ENCODE measurements at regions not wholly inside any gene's neighbourhood (a gene's known extent, or its start where the extent isn't known, plus 50 kb on each side); places are given as distances from the start of the nearest gene placed in this dataset.

DNA sequence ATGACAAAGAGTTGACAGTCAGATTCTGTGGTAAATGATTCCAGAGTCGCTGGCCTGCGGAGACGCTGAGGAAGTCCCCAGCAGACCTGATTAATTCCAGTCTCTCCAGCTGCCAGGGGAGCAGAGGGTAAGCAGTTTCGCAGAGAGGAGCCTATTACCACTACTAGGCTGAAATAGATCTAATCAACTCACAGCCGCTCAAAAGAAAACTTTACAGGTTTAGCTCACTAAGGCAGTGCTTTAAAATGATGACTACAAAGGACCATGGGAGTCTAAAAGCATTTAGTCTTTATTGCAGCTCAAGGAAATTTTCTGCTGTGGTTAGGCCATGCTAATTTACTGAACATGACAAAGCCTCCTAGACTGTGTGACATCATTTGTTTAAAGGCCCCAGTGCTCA, 445.6 kb upstream of the POU3F3 start:
- DNase-seq (ENCODE audit: low spot score): no peak

DNA sequence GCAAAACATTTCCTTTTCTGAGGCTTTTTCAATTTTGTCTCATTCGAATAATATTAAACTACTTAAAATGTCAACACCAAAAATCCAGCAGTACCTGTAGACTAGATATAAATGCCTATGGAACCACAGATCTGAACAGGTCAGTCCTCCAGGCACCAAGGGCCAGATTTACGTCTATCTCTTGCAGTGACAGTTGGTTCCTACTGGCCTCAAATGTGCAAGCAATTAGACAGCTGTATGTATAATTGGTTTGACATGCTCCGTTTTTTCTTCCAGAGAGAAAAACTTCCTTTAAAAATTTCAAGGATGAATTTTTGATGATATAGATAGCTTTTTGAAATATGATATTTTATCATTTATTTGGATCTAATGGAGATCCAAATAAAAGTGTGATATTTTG, 443.8 kb upstream of the POU3F3 start:
- no peak for DNase-seq (ENCODE audit: low spot score)

DNA sequence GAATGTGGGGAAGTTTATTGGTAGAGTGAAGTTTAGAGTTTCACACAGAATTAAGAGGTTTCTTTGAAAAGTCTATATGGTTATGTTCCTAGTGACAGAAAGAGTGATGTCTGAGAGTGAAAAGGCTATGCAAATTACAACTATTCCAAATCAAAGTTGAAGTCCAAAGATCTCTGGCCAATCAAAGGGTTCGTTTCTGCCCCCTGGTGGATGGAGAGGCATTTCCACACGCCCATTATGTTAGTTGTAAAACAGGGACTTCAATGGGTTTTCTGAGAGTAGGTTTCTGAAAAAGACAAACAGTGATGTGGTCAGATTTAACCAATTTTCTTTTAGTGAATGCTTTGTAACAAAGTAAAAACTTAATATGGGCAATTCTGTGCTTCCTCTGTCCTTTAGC, 441.5 kb upstream of the POU3F3 start:
- peak; percentile 16 for DNase-seq (ENCODE audit: low spot score)

DNA sequence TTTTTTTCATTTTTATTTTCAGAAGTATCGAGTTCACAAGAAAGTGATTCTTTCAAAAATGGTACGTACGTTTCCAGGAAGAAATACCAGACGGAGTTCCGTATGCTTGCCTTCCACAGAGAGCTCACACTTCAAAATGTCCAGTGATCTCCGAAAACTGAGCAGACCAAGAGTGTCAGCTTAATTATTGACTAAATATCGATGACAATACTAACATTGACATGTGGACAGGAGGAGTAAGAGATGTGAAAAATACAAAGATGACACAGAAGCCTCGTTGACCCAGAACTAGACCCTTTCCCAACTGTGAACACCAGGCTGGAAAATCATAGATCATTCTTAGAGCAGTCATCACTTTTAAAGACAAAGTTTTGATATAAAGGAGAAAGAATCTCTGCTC, 440.0 kb upstream of the POU3F3 start:
- DNase-seq (ENCODE audit: low spot score): no peak

DNA sequence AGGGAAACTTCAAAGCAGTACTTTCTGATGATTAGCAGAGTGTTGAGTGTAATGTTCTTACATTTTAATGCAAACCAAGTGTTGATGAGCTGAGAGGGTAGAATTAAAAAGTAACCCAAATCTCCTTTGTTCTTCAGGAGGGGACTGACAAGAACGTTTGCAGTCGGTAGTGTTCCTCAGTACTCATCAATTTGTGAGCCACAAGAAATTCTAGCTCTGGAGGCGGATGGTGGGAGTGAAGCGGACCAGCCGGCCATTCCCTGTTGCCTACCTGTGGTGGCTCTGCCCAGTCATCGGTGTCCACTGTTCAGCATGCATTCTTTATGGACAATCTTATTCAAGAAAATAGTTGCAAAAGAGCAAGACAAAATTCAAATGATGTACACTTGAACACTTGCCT, 438.6 kb upstream of the POU3F3 start:
- no peak for DNase-seq (ENCODE audit: low spot score)

DNA sequence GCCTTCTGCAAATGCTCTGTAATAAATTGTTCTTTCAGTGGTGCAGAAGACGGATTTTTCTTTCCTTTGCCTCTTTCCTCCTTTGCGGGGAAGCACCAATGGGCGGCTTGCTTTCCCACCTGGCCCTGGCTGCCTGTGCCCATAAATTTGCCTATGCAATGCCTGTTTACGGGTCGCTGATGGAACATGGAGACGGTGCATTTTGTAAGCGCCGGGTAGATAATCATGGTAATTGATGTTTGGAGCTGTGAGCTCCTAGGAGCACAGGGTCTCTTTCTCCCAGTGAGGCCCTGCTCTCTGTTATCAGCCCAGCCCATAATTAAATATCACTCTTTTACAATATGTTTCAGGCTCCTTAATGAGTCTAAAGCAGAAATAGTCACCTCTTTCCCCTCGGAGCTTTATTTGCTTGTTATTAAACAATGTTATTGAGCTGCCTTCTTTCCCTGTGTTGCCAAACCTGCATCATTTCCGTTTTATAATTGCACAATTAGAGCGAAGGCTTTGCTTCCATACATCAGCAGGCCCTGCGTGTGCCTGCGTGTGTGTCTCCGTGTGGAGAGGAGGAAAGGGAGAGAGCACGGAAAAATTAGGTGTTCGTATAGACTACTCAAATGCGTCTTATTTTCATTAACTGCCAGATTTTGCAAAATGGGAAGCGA, 437.4 kb upstream of the POU3F3 start:
- DNase-seq (ENCODE audit: low spot score): no peak

DNA sequence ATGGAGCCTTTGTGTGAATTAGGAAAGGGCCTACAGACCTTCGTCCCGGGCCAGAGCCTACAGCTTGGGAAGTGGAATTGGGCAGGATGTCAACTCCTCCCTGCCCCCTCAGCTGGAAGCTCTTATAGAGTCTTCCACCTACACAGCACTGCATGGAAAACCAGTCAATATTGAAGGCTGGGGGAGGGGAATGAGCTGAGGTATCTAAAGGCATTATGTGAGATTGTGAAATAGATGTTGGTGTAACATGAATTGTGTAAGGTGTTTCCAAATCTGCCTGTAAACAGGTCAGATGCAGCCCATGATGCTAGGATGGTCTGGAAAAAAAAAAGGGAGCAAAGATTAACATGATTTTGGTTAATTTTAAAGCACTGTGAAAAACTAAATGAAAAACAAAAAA, 433.5 kb upstream of the POU3F3 start:
- DNase-seq (ENCODE audit: low spot score): no peak

DNA sequence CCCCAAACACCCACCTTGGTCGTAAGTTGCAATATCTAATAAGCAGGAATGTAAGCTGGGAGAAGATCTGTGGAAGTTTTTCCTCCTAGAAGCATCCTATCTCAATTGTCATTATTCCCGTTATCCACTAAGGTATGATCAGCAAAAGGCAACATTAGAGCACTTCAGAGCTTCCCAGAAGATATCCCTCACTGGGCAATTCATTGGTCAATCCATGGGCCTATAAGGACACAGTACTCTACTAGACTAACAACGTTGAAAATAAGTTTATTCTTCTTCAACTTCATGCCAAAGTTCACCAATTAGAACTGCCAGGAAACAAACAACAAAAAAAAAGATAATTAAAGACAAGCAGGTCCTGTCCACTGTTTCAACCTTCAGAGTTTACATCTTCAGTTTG, 433.0 kb upstream of the POU3F3 start:
- no peak for DNase-seq (ENCODE audit: low spot score)

DNA sequence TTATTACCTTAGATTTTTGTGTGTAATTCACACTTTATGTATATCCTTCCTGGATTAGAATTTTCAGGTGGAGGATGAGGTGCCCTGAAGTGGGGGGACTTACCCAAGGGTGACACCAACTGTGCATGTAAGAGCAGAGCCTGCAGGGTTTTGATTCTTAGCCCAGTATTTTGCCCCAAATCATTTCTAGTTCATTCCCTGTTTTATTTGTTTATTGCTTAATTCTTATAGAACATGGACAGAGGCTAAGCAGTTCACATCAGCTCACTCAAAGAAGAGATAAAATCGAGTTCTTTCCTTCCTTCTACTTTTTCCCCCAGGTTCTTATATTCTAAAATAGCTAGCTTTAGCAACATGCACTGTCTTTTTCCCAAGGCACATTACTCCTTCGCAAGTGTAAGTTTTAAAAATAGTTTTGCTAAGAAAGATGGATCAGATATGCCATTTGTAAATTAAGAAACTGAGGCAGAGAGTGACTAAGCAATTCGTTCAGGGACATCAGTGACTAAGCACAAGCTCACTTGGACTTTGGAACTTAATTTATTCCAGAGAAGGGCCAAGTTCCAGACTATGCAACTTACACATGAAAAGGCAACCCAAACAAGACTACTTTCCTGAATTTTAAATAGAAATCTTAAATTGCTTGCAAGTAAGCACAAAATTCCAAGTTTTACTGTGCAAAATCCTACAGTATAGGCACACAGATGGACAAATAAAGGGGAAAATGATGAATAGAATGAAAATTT, 427.9 kb upstream of the POU3F3 start:
- no peak for DNase-seq (ENCODE audit: low spot score)

DNA sequence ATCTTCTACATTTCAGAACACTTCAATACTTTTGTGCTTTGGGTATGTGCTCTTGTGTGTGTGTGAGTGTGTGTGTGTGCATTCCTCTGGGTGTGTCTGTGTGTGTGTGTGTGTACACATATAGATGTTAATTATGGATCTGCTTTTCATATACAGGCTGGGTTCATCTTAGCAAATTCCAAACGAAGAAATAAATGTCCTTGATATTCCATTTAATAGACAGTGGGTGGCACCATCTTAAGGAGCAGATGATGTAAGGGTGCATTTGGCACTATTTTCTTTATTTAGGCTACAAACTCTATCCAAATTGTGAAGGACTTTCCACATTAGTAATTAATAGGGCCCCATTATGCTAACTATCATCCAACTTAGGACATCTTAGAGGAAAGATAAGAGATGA, 425.8 kb upstream of the POU3F3 start:
- no peak for DNase-seq (ENCODE audit: low spot score)

DNA sequence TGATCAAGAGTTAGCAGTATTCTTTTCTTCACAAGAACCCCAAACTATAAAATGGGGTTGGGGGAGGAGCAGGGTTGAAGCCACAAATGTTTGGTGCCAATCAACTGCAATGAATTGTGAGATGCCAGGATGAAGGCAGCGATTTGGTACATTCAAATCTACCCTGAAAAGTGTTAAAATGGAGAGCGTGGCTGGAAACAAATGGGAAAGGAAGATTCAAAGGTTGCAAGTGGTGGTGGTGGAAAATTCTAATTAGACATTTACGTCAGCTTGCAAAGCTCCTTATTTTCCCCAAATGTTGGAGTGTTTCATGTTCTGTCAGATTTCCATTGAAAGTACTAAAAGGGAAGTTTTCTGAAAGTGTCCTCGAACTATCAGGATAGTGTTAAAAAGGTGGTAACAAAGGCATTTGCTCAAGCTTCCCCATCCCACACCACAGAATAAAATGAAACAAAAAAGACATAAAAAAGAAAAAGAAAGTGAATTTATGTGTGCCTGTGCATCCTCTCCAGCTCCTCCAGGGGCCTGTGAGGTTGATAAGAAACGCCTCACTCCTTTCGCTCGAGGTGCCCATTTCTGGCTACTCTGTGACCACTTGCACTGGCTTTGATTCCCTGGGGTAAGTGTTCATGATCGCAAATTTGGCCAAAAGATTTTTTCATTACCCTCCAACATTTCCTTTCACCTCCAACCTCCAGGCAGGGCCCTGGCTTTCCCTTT, 424.1 kb upstream of the POU3F3 start:
- no peak for DNase-seq (ENCODE audit: low spot score)

DNA sequence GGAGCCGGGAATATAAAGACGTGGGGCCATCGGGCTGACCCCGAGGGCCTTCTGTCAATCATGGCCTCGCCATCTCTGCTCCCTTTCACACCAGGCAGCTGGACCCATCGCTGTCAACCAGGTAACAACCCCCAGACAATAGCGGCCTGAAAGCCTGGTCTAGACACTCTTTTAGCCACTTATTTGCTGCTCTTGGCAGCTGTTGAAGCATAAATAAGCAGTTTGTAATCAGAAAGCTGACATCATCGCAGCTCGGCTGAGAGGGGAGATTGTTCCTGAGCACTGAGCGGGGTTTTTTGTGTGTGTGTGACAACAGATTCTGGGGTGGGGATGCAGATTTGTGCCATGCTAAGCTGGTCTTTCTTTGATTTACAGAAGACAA, 423.6 kb upstream of the POU3F3 start:
- DNase-seq (ENCODE audit: low spot score): no peak

DNA sequence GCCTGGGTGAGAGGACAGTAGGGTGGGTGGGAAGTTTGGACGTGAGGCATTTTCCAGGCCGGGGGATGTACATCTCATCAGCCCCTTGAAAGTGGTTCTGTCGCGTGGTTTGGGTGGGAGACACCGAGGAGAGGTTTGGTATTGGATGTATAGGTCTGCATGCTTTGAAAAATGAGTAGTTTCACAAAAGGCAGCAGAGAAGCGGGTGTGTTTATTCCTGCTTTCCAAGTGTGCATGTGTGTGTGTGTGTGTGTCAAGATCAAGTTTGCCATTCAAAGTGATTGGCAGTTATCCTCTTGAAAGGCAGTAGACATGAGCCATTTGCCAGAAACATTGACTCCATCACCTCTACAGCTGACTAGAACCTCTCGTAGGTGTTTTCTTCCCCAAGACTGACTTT, 423.1 kb upstream of the POU3F3 start:
- DNase-seq (ENCODE audit: low spot score): no peak

DNA sequence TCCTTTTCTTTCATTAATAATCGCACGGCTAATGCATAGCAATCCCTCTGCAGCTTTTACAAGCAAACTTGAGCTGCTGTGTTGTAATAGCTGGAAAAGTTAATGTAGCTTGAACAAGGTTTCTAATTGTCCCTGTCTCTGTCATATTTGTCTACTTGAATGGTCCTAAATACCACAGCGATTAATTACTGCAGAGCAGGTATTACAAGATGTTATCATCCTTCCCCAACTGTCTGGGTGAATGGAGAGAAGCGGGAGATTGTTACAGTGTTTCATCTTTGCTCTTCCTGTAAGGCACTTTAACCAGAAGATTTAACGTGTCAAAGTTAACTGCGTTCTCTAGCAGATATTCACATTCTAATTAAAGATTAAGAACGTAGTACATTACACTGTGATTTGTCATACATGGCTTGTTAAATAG, 422.2 kb upstream of the POU3F3 start:
- DNase-seq (ENCODE audit: low spot score): no peak

DNA sequence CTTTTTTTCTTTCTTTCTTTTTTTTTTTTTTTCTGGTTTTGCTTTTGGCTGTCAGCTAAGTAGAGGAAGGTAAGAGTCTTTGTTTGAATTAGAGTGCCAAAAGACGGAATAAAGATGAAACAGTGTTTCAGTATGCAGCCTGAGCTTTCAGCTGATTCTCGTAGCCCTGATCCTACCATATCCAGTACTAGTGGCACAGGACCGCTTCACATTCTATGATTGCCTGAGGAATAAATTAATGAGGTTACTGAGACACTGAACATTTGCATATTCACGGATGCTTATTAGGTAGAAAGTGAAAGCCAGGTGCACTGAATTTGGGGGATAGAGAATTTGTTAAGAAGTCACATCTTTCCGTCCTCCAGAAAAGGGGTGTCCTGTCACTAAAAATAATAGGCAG, 421.5 kb upstream of the POU3F3 start:
- no peak for DNase-seq (ENCODE audit: low spot score)

DNA sequence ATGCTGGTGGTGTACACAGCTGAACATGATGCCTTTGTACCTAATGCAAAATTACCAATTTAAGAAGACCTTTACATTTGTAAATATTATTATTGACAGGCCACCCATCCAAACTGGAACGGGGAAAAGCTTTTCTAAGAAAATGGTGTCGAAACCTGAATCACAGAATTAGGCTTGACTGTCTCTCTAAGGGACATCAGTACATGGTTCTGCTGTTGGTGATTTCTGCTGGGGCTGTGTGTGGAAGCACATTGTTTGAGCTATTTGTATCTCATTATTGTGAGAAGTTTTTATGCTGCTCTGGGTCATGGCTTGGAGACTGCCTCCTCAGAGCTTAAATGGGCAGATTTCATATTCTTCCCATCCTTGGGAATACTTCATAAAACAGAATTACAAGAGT, 420.9 kb upstream of the POU3F3 start:
- DNase-seq (ENCODE audit: low spot score): no peak

DNA sequence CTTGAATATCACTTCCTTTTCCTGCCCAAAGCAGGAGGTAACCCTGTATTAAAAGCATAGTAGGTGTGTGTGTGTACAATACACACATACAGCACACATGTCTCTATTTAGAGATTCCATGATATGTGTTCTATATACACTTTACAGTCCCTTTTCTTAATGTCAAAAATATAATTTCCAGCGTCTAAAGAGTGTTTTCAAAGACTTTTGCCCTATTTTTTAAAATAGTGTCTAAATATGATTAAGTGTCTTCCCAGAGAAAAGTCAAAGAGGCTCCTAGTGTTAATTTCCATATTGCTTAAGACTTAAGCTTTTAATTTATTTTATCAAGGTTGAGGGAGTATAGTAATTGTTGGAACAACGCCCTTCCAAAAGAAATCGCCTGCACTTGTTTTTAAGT, 420.3 kb upstream of the POU3F3 start:
- DNase-seq (ENCODE audit: low spot score): no peak

DNA sequence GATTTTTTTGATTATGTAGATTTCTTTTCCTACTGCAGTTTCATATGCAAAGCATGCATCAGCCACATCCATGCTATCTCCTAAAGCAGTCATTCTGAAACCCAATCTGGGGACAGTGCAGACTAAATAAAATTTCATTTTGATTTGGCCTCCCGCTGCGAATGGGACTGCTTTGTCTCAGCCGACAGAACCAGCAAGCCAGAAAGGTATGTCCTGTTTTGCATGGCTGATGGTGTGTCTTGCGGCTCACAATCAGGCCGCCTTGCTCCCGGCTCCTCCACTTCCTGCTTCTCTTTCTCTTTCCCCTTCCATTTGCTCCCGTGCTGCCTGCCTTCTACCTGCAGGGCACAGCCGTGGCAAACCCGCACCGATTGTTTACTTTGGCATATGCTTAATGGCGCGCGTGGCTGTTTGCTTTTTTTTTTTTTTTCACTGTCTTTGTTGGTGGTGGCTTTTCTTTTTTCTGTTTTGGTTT, 419.6 kb upstream of the POU3F3 start:
- no peak for DNase-seq (ENCODE audit: low spot score)

DNA sequence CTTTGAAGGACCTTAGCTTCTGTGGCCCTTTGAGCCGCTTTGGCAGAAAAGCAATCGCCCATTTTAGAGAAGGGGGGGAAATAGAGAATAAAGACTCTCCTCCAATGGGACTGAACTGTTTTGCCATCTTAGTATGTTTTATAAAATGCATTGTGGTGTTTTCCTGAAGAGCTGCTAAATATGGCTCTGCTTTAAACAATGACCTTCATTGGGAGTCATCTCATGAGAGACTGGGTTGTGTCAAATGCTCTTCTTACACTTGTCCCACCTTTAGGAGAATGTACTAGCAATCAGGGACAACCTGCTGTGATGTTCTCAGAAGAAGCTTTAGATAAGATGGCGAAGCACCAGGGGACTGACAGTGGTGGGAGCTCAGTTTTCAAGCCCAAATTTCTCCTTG, 418.9 kb upstream of the POU3F3 start:
- no peak for DNase-seq (ENCODE audit: low spot score)

DNA sequence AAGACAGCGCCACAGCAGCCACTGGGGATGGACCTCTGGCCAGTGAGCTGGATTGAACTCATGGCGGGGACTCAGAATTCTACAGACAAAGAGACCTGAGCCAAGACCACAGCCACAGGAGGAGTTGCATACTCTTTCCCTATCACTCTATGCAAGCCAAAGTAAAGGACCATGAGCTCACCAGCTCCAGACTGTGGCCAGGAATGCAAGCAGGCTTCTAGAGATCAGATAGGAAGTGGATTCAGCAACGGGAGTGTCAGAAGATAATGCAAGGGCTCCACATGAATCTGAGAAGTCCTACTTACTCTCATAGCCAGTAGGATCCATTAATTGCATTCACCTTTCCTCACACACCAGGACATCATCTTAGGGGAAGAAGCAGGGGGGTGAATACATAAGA, 415.4 kb upstream of the POU3F3 start:
- no peak for DNase-seq (ENCODE audit: low spot score)

DNA sequence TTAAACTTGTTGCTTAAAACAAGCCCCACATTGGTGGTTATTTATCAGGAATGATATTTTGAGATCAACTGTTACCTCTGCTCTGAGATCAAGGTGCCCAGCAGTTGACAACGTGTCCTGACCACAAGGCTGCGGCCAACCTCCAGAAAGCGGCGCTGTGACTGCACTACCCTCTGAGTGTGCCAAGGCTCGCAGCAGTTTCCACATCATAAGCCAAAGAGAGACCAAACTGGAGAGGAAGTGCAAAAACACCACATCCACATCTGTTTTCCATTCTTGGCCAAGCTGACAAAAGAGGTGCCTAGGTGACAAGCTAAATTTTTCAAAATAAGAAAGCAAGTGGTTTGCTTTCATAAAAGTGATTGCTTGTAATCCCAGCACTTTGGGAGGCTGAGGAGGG, 410.8 kb upstream of the POU3F3 start:
- DNase-seq (ENCODE audit: low spot score): no peak

DNA sequence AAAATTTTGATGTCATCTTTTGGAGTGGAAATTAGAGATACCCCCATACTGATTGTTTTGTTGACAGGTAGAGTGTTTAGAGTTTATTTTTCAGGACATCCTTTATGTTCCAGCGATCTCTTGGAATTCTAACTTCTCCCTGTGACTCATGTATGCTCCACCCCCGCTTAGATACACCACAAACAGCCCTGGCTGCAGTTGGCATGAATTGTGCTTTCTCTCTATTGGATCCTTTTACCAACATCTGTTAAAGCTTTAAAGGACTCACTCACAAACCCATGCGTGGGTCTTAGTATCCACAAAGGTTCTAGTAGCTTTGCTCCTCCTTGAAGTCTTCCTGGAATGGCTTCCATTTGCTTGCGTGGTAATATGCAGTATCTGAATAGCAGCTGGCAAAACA, 409.5 kb upstream of the POU3F3 start:
- no peak for DNase-seq (ENCODE audit: low spot score)

DNA sequence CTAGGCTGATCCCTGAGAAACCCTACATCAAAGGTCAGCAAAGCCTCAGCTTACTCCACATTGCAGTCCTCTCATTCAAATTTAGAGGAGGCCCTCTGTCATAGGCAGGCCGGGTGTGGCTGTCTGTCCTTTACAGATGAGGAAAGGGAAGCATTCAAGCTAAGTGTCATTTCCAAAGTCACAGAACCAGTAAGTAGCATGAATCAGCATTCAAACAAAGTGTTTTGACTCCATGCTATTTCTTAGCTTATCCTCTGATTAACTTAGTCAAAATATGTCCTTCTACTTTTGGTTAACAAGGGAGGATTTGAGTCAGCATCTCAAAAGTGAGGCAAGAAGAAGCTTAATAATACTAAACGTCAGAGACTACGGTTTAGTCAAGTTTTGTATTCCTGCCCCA, 409.0 kb upstream of the POU3F3 start:
- DNase-seq (ENCODE audit: low spot score): no peak

Measured in kidney capillary endothelial cell (primary cell).